GM23338 (cell line): ENCODE measurements at regions not wholly inside any gene's neighbourhood (a gene's known extent, or its start where the extent isn't known, plus 50 kb on each side); places are given as distances from the start of the nearest gene placed in this dataset.
A peak's percentile ranks its signal among the peaks of the same experiment; 100 is the strongest.

Source experiments
- ATAC-seq: fragments of 200-7000 bp; cut with Tn5 transposase; 3 replicates; pipeline ENCODE4 v1.9.1; 2020
- DNase-seq: peaks from one replicate; pipeline ENCODE4 v3.0.0-alpha.2; 2015; ENCODE audit warnings: low spot score
- H2AFZ ChIP-seq: fragments of 200-600 bp; sonication (generic); 2 replicates; pipeline ENCODE4 v1.8.0; 2016; ENCODE audit warnings: antibody characterized with exemption, mild to moderate bottlenecking, moderate library complexity
- H3F3A ChIP-seq: fragments of 200-600 bp; sonication (generic); replicated peaks from 2 replicates; pipeline ENCODE4 v1.8.0; 2017; ENCODE audit warnings: antibody characterized with exemption, mixed run types, low read depth
- H3K27ac ChIP-seq: fragments of 200-600 bp; sonication (generic); 2 replicates; pipeline ENCODE4 v1.6.1; 2016; ENCODE audit warnings: low read depth
- H3K27me3 ChIP-seq: fragments of 200-600 bp; sonication (generic); 2 replicates; pipeline ENCODE4 v1.8.0; 2016; ENCODE audit warnings: mild to moderate bottlenecking, mixed run types, moderate library complexity; ENCODE audit not compliant: insufficient read depth
- H3K36me3 ChIP-seq: fragments of 200-600 bp; sonication (generic); 2 replicates; pipeline ENCODE4 v1.8.0; 2016; ENCODE audit warnings: mild to moderate bottlenecking; ENCODE audit not compliant: insufficient read depth
- H3K4me1 ChIP-seq: fragments of 200-600 bp; sonication (generic); 2 replicates; pipeline ENCODE4 v1.8.0; 2016; ENCODE audit warnings: mild to moderate bottlenecking, moderate library complexity; ENCODE audit not compliant: insufficient read depth
- H3K4me2 ChIP-seq: fragments of 200-600 bp; sonication (generic); 2 replicates; pipeline ENCODE4 v1.7.1; 2017; ENCODE audit warnings: mixed run types
- H3K4me3 ChIP-seq: fragments of 200-600 bp; sonication (generic); 2 replicates; pipeline ENCODE4 v1.6.1; 2016; ENCODE audit warnings: mixed run types
- H3K79me2 ChIP-seq: fragments of 200-600 bp; sonication (generic); replicated peaks from 2 replicates; pipeline ENCODE4 v1.8.0; 2017; ENCODE audit warnings: mild to moderate bottlenecking; ENCODE audit not compliant: insufficient read depth
- H3K9me2 ChIP-seq: fragments of 200-600 bp; sonication (generic); 2 replicates; pipeline ENCODE4 v1.8.0; 2017; ENCODE audit not compliant: insufficient read depth
- H4K20me1 ChIP-seq: fragments of 200-600 bp; sonication (generic); replicated peaks from 2 replicates; pipeline ENCODE4 v1.8.0; 2017; ENCODE audit warnings: mild to moderate bottlenecking; ENCODE audit not compliant: insufficient read depth
- H3K27ac Mint-ChIP-seq: 2 replicates; pipeline ENCODE4 v1.8.0; 2020; ENCODE audit warnings: inconsistent platforms, mild to moderate bottlenecking, moderate library complexity, mixed read lengths
- H3K27me3 Mint-ChIP-seq: 3 replicates; pipeline ENCODE4 v1.8.0; 2022; ENCODE audit warnings: low read depth, mild to moderate bottlenecking, moderate library complexity, mixed read lengths, inconsistent platforms; ENCODE audit not compliant: insufficient read depth, poor library complexity
- H3K36me3 Mint-ChIP-seq: 3 replicates; pipeline ENCODE4 v1.8.0; 2021; ENCODE audit warnings: low read depth, mild to moderate bottlenecking, inconsistent platforms, moderate library complexity, mixed read lengths
- H3K4me1 Mint-ChIP-seq: 3 replicates; pipeline ENCODE4 v1.8.0; 2020; ENCODE audit warnings: mild to moderate bottlenecking, inconsistent platforms, mixed read lengths
- H3K4me3 Mint-ChIP-seq: 3 replicates; pipeline ENCODE4 v1.8.0; 2021; ENCODE audit warnings: moderate library complexity, mild to moderate bottlenecking, inconsistent platforms, mixed read lengths
- H3K9me3 Mint-ChIP-seq: 3 replicates; pipeline ENCODE4 v1.8.0; 2020; ENCODE audit warnings: moderate library complexity, mild to moderate bottlenecking, inconsistent platforms, mixed read lengths
- CREB1 ChIP-seq: fragments of 250-450 bp; sonication (Bioruptor Pico); IDR thresholded peaks from 2 replicates; pipeline ENCODE4 v1.5.0; 2020; ENCODE audit warnings: low read depth, mild to moderate bottlenecking, moderate library complexity
- EZH2 ChIP-seq: fragments of 200-600 bp; sonication (generic); IDR thresholded peaks from one replicate; pipeline ENCODE4 v1.8.0; 2017; ENCODE audit warnings: antibody characterized with exemption, mild to moderate bottlenecking, low read depth; ENCODE audit not compliant: unreplicated experiment
- EZH2phosphoT487 ChIP-seq: fragments of 200-600 bp; sonication (generic); IDR thresholded peaks from one replicate; pipeline ENCODE4 v1.8.1; 2018; ENCODE audit warnings: antibody characterized with exemption; ENCODE audit not compliant: unreplicated experiment
- JUNB ChIP-seq: IDR thresholded peaks from one replicate; pipeline ENCODE4 v1.6.1; 2016; ENCODE audit warnings: antibody characterized with exemption; ENCODE audit not compliant: unreplicated experiment
- NANOG ChIP-seq: IDR thresholded peaks from 2 replicates; pipeline ENCODE4 v1.6.1; 2016; ENCODE audit warnings: antibody characterized with exemption, borderline replicate concordance
- POLR2AphosphoS5 ChIP-seq: IDR thresholded peaks from 2 replicates; pipeline ENCODE4 v1.6.1; 2016; ENCODE audit warnings: antibody characterized with exemption, low read depth
- STAT1 ChIP-seq: IDR thresholded peaks from one replicate; pipeline ENCODE4 v1.6.1; 2016; ENCODE audit warnings: antibody characterized with exemption; ENCODE audit not compliant: unreplicated experiment
- ZNF114 ChIP-seq: fragments of 250-450 bp; sonication (Bioruptor Pico); IDR thresholded peaks from 2 replicates; pipeline ENCODE4 v1.5.0; 2020; ENCODE audit warnings: mild to moderate bottlenecking, moderate library complexity
- ZNF331 ChIP-seq: fragments of 250-450 bp; sonication (Bioruptor Pico); IDR thresholded peaks from 2 replicates; pipeline ENCODE4 v1.5.0; 2020; ENCODE audit warnings: low read depth, mild to moderate bottlenecking, moderate library complexity
- TF ChIP-seq, protein P1 (sequence below): IDR thresholded peaks from one replicate; pipeline ENCODE4 v1.6.1; 2018; ENCODE audit warnings: antibody characterized with exemption; ENCODE audit not compliant: unreplicated experiment
- TF ChIP-seq, protein P2 (sequence below): fragments of 250-450 bp; sonication (Bioruptor Pico); IDR thresholded peaks from 2 replicates; pipeline ENCODE4 v1.5.0; 2020; ENCODE audit warnings: mild to moderate bottlenecking, moderate library complexity
- TF ChIP-seq, protein P3 (sequence below): IDR thresholded peaks from 2 replicates; pipeline ENCODE4 v1.6.1; 2016; ENCODE audit warnings: antibody characterized with exemption
- TF ChIP-seq, protein P4 (sequence below), 2 experiments: fragments of 200-600 bp in 1 of 2; sonication (generic) in 1 of 2; conservative IDR thresholded peaks; 2 replicates each; pipeline versions ENCODE4 v1.5.1 to v1.6.1; 2016 to 2017; ENCODE audit warnings: antibody characterized with exemption in 2 of 2, low read depth in 2 of 2, mild to moderate bottlenecking in 2 of 2, moderate library complexity in 1 of 2

DNA sequence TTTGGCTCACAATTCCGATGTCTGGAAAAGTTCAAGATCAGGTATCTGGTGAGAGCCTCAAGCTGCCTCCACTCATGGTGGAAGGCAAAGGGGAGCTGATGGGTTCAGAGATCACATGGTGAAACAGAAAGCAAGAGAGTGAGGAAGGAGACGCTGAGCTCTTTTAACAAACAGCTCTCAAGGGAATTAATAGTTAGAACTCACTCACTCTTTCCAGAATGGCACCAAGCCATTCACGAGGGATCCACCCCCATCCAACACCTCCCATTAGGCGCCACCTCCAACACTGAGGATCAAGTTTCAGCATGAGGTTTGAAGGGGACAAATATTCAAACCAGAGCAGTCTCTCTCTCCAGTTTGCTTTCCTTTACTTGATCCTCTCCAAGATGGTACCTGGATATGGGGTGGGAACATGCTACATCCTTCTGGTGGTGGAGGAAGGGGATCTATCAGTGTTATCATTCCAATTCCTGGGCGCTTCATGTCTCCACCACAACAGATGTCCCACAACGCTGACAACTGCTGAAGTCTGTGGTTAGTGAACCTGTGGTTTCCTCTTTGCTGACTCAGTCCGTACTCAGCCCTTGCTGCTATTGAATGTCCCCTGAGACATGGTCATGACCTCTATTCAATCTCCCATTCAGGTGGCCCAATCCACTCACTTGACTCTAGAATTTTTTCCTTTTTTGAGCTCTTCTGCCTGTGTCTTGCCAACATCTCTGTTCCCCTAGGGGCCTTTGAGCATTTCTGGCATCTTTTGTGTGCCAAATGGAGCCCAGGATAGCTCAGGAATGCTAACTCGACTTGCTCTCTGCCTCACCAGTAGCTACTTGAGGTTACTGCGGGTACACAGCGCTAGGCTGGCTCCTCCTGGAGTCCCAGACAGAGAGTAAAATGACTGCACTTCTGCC lies 395.2 kb downstream of the MID1IP1 start:
- Histone ChIP-seq H3K36me3 (no peaks in the 10 kb centered on the region), H3K27ac (no peak overlapping the region), H3K79me2 (no peaks in the 10 kb centered on the region), H3K27me3 (no peaks in the 10 kb centered on the region), H3K4me2 (peak overlapping the region; percentile 26; the same call in 1 of the 2 replicates), H2AFZ (no peak overlapping the region; the same call in 1 of the 2 replicates), H4K20me1 (no peaks in the 10 kb centered on the region), H3K4me3 (no peak overlapping the region), H3F3A (no peaks in the 10 kb centered on the region), H3K9me2 (no peaks in the 10 kb centered on the region), H3K4me1 (peaks cover 12% of the 10 kb centered on the region; the same call in 1 of the 2 replicates)
- DNase-seq, result peak; percentile 6
- Mint-ChIP-seq H3K9me3 (no peaks in the 10 kb centered on the region), H3K27ac (no peak overlapping the region), H3K4me1 (peaks cover 23% of the 10 kb centered on the region), H3K4me3 (no peak overlapping the region), H3K36me3 (no peaks in the 10 kb centered on the region), H3K27me3 (peaks cover 1% of the 10 kb centered on the region)
- TF ChIP-seq EZH2 (no peak), JUNB (no peak), CREB1 (CRISPR knock-in tag) (no peak), ZNF331 (CRISPR knock-in tag) (no peak), ZNF114 (CRISPR knock-in tag) (no peak), NANOG (no peak), POLR2AphosphoS5 (no peak), STAT1 (no peak), EZH2phosphoT487 (no peak)
- TF ChIP-seq, protein P1, sequence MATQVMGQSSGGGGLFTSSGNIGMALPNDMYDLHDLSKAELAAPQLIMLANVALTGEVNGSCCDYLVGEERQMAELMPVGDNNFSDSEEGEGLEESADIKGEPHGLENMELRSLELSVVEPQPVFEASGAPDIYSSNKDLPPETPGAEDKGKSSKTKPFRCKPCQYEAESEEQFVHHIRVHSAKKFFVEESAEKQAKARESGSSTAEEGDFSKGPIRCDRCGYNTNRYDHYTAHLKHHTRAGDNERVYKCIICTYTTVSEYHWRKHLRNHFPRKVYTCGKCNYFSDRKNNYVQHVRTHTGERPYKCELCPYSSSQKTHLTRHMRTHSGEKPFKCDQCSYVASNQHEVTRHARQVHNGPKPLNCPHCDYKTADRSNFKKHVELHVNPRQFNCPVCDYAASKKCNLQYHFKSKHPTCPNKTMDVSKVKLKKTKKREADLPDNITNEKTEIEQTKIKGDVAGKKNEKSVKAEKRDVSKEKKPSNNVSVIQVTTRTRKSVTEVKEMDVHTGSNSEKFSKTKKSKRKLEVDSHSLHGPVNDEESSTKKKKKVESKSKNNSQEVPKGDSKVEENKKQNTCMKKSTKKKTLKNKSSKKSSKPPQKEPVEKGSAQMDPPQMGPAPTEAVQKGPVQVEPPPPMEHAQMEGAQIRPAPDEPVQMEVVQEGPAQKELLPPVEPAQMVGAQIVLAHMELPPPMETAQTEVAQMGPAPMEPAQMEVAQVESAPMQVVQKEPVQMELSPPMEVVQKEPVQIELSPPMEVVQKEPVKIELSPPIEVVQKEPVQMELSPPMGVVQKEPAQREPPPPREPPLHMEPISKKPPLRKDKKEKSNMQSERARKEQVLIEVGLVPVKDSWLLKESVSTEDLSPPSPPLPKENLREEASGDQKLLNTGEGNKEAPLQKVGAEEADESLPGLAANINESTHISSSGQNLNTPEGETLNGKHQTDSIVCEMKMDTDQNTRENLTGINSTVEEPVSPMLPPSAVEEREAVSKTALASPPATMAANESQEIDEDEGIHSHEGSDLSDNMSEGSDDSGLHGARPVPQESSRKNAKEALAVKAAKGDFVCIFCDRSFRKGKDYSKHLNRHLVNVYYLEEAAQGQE, result no peak
- TF ChIP-seq, protein P2, sequence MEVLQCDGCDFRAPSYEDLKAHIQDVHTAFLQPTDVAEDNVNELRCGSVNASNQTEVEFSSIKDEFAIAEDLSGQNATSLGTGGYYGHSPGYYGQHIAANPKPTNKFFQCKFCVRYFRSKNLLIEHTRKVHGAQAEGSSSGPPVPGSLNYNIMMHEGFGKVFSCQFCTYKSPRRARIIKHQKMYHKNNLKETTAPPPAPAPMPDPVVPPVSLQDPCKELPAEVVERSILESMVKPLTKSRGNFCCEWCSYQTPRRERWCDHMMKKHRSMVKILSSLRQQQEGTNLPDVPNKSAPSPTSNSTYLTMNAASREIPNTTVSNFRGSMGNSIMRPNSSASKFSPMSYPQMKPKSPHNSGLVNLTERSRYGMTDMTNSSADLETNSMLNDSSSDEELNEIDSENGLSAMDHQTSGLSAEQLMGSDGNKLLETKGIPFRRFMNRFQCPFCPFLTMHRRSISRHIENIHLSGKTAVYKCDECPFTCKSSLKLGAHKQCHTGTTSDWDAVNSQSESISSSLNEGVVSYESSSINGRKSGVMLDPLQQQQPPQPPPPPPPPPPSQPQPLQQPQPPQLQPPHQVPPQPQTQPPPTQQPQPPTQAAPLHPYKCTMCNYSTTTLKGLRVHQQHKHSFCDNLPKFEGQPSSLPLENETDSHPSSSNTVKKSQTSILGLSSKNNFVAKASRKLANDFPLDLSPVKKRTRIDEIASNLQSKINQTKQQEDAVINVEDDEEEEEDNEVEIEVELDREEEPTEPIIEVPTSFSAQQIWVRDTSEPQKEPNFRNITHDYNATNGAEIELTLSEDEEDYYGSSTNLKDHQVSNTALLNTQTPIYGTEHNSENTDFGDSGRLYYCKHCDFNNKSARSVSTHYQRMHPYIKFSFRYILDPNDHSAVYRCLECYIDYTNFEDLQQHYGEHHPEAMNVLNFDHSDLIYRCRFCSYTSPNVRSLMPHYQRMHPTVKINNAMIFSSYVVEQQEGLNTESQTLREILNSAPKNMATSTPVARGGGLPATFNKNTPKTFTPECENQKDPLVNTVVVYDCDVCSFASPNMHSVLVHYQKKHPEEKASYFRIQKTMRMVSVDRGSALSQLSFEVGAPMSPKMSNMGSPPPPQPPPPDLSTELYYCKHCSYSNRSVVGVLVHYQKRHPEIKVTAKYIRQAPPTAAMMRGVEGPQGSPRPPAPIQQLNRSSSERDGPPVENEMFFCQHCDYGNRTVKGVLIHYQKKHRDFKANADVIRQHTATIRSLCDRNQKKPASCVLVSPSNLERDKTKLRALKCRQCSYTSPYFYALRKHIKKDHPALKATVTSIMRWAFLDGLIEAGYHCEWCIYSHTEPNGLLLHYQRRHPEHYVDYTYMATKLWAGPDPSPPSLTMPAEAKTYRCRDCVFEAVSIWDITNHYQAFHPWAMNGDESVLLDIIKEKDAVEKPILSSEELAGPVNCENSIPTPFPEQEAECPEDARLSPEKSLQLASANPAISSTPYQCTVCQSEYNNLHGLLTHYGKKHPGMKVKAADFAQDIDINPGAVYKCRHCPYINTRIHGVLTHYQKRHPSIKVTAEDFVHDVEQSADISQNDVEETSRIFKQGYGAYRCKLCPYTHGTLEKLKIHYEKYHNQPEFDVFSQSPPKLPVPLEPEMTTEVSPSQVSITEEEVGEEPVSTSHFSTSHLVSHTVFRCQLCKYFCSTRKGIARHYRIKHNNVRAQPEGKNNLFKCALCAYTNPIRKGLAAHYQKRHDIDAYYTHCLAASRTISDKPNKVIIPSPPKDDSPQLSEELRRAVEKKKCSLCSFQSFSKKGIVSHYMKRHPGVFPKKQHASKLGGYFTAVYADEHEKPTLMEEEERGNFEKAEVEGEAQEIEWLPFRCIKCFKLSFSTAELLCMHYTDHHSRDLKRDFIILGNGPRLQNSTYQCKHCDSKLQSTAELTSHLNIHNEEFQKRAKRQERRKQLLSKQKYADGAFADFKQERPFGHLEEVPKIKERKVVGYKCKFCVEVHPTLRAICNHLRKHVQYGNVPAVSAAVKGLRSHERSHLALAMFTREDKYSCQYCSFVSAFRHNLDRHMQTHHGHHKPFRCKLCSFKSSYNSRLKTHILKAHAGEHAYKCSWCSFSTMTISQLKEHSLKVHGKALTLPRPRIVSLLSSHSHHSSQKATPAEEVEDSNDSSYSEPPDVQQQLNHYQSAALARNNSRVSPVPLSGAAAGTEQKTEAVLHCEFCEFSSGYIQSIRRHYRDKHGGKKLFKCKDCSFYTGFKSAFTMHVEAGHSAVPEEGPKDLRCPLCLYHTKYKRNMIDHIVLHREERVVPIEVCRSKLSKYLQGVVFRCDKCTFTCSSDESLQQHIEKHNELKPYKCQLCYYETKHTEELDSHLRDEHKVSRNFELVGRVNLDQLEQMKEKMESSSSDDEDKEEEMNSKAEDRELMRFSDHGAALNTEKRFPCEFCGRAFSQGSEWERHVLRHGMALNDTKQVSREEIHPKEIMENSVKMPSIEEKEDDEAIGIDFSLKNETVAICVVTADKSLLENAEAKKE (CRISPR knock-in tag), result no peak
- TF ChIP-seq, protein P3, sequence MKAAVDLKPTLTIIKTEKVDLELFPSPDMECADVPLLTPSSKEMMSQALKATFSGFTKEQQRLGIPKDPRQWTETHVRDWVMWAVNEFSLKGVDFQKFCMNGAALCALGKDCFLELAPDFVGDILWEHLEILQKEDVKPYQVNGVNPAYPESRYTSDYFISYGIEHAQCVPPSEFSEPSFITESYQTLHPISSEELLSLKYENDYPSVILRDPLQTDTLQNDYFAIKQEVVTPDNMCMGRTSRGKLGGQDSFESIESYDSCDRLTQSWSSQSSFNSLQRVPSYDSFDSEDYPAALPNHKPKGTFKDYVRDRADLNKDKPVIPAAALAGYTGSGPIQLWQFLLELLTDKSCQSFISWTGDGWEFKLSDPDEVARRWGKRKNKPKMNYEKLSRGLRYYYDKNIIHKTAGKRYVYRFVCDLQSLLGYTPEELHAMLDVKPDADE, result no peak
- TF ChIP-seq, protein P4, sequence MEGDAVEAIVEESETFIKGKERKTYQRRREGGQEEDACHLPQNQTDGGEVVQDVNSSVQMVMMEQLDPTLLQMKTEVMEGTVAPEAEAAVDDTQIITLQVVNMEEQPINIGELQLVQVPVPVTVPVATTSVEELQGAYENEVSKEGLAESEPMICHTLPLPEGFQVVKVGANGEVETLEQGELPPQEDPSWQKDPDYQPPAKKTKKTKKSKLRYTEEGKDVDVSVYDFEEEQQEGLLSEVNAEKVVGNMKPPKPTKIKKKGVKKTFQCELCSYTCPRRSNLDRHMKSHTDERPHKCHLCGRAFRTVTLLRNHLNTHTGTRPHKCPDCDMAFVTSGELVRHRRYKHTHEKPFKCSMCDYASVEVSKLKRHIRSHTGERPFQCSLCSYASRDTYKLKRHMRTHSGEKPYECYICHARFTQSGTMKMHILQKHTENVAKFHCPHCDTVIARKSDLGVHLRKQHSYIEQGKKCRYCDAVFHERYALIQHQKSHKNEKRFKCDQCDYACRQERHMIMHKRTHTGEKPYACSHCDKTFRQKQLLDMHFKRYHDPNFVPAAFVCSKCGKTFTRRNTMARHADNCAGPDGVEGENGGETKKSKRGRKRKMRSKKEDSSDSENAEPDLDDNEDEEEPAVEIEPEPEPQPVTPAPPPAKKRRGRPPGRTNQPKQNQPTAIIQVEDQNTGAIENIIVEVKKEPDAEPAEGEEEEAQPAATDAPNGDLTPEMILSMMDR (conservative IDR thresholded peaks at IDR 0.05; ENCODE audit: low read depth in 2 of 2), result no peak
- peak; percentile 35; the same call in 1 of the 3 replicates for ATAC-seq
